HEK293 (cell line): ENCODE measurements at regions not wholly inside any gene's neighbourhood (a gene's known extent, or its start where the extent isn't known, plus 50 kb on each side); places are given as distances from the start of the nearest gene placed in this dataset.

Experiments
- CTCF ChIA-PET: fragments of 350-600 bp; formaldehyde crosslinking; extraction: SDS; loops from one replicate; lab custom pipeline; 2021; ENCODE audit warnings: antibody characterized with exemption; lab: Yijun Ruan, JAX
- POLR2A ChIA-PET: fragments of 300-600 bp; formaldehyde crosslinking; extraction: SDS; loops from one replicate; lab custom pipeline; 2020; ENCODE audit warnings: antibody characterized with exemption, inconsistent platforms; lab: Yijun Ruan, JAX
- H3K27ac ChIP-seq: fragments of 200-500 bp; sonication (Bioruptor generic); 2 replicates; pipeline ENCODE4 v1.5.1; 2014; ENCODE audit warnings: low read depth, low read length, control low read depth, inconsistent platforms; ENCODE audit errors: extremely low read depth
- H3K36me3 ChIP-seq, 2 experiments: fragments of 200-500 bp in 1 of 2; sonication (Bioruptor generic) in 1 of 2; 1 replicate in 1 of 2; 2 replicates in 1 of 2; pipeline ENCODE4 v1.5.1; 2014 to 2017; ENCODE audit warnings: inconsistent platforms in 2 of 2, low read length in 2 of 2; ENCODE audit not compliant: control insufficient read depth in 2 of 2, insufficient read depth in 1 of 2
- H3K4me1 ChIP-seq: fragments of 200-500 bp; sonication (Bioruptor generic); 2 replicates; pipeline ENCODE4 v1.5.1; 2014; ENCODE audit warnings: mild to moderate bottlenecking, low read length, inconsistent platforms; ENCODE audit not compliant: control insufficient read depth, insufficient read depth
- H3K4me3 ChIP-seq: 2 replicates; pipeline ENCODE4 v1.5.1; 2011; ENCODE audit warnings: low read depth, mild to moderate bottlenecking, control low read depth, low read length, moderate library complexity
- H3K9me3 ChIP-seq: fragments of 200-500 bp; sonication (Bioruptor generic); 2 replicates; pipeline ENCODE4 v1.5.1; 2014; ENCODE audit warnings: low read depth, low read length, inconsistent platforms; ENCODE audit not compliant: control insufficient read depth, insufficient read depth
- ATF2 ChIP-seq: fragments of 450-650 bp; formaldehyde crosslinking; IDR thresholded peaks from 2 replicates; pipeline ENCODE4 v1.5.1; 2016; ENCODE audit warnings: missing biosample characterization, missing genetic modification characterization, low read depth
- GFI1B ChIP-seq: fragments of 450-650 bp; formaldehyde crosslinking; IDR thresholded peaks from 2 replicates; pipeline ENCODE4 v1.5.1; 2016; ENCODE audit warnings: missing biosample characterization, missing genetic modification characterization
- GLIS1 ChIP-seq: fragments of 450-650 bp; formaldehyde crosslinking; IDR thresholded peaks from 2 replicates; pipeline ENCODE4 v1.5.1; 2016; ENCODE audit warnings: missing biosample characterization, missing genetic modification characterization
- HOXD13 ChIP-seq: sonication (generic); formaldehyde crosslinking; IDR thresholded peaks from 2 replicates; pipeline ENCODE4 v1.8.0; 2022; ENCODE audit warnings: missing genetic modification reagents, borderline replicate concordance
- KLF1 ChIP-seq: fragments of 450-650 bp; formaldehyde crosslinking; IDR thresholded peaks from 2 replicates; pipeline ENCODE4 v1.5.1; 2016; ENCODE audit warnings: missing biosample characterization, missing genetic modification characterization
- OSR2 ChIP-seq: fragments of 450-650 bp; formaldehyde crosslinking; IDR thresholded peaks from 2 replicates; pipeline ENCODE4 v1.5.1; 2016; ENCODE audit warnings: missing biosample characterization, missing genetic modification characterization
- PRDM10 ChIP-seq: fragments of 450-650 bp; formaldehyde crosslinking; IDR thresholded peaks from 2 replicates; pipeline ENCODE4 v1.5.1; 2016; ENCODE audit warnings: missing biosample characterization, missing genetic modification characterization
- PRDM4 ChIP-seq: fragments of 450-650 bp; formaldehyde crosslinking; IDR thresholded peaks from 2 replicates; pipeline ENCODE4 v1.5.1; 2017; ENCODE audit warnings: missing biosample characterization, missing genetic modification characterization
- SETDB1 ChIP-seq: IDR thresholded peaks from one replicate; pipeline ENCODE4 v1.6.1; 2017; ENCODE audit warnings: mild to moderate bottlenecking, low read length, moderate library complexity, mixed read lengths; ENCODE audit not compliant: insufficient read length
- SP2 ChIP-seq: fragments of 450-650 bp; formaldehyde crosslinking; IDR thresholded peaks from 2 replicates; pipeline ENCODE4 v1.5.1; 2016; ENCODE audit warnings: missing biosample characterization, missing genetic modification characterization
- SP3 ChIP-seq: fragments of 450-650 bp; formaldehyde crosslinking; IDR thresholded peaks from 2 replicates; pipeline ENCODE4 v1.5.1; 2016; ENCODE audit warnings: missing biosample characterization, missing genetic modification characterization
- WT1 ChIP-seq: fragments of 450-650 bp; formaldehyde crosslinking; IDR thresholded peaks from 2 replicates; pipeline ENCODE4 v1.5.1; 2016; ENCODE audit warnings: missing biosample characterization, missing genetic modification characterization
- ZNF184 ChIP-seq: fragments of 450-650 bp; IDR thresholded peaks from 2 replicates; pipeline ENCODE4 v1.5.1; 2018; ENCODE audit warnings: missing biosample characterization, mild to moderate bottlenecking, missing genetic modification characterization
- ZNF214 ChIP-seq: fragments of 450-650 bp; formaldehyde crosslinking; IDR thresholded peaks from 2 replicates; pipeline ENCODE4 v1.5.1; 2017; ENCODE audit warnings: missing biosample characterization, mild to moderate bottlenecking, missing genetic modification characterization, borderline replicate concordance
- ZNF239 ChIP-seq: fragments of 450-650 bp; formaldehyde crosslinking; IDR thresholded peaks from 2 replicates; pipeline ENCODE4 v1.5.1; 2016; ENCODE audit warnings: missing biosample characterization, missing genetic modification characterization
- ZNF341 ChIP-seq: fragments of 450-650 bp; formaldehyde crosslinking; IDR thresholded peaks from 2 replicates; pipeline ENCODE4; 2016; ENCODE audit warnings: low read depth, missing biosample characterization, missing genetic modification characterization
- ZNF560 ChIP-seq: fragments of 450-650 bp; formaldehyde crosslinking; IDR thresholded peaks from 2 replicates; pipeline ENCODE4 v1.5.1; 2017; ENCODE audit warnings: missing biosample characterization, missing genetic modification characterization, borderline replicate concordance
- ZNF600 ChIP-seq: fragments of 450-650 bp; formaldehyde crosslinking; IDR thresholded peaks from 2 replicates; pipeline ENCODE4 v1.5.1; 2016; ENCODE audit warnings: missing biosample characterization, missing genetic modification characterization
- ZNF701 ChIP-seq: fragments of 450-650 bp; formaldehyde crosslinking; IDR thresholded peaks from 2 replicates; pipeline ENCODE4 v1.5.1; 2016; ENCODE audit warnings: missing biosample characterization, missing genetic modification characterization
- ZSCAN5A ChIP-seq: fragments of 450-650 bp; formaldehyde crosslinking; IDR thresholded peaks from 2 replicates; pipeline ENCODE4 v1.5.1; 2016; ENCODE audit warnings: missing biosample characterization, missing genetic modification characterization
- TF ChIP-seq, protein P1 (sequence below): fragments of 450-650 bp; formaldehyde crosslinking; conservative IDR thresholded peaks from 2 replicates; pipeline ENCODE4 v1.5.1; 2016; ENCODE audit warnings: low read depth, missing biosample characterization, missing genetic modification characterization

DNA sequence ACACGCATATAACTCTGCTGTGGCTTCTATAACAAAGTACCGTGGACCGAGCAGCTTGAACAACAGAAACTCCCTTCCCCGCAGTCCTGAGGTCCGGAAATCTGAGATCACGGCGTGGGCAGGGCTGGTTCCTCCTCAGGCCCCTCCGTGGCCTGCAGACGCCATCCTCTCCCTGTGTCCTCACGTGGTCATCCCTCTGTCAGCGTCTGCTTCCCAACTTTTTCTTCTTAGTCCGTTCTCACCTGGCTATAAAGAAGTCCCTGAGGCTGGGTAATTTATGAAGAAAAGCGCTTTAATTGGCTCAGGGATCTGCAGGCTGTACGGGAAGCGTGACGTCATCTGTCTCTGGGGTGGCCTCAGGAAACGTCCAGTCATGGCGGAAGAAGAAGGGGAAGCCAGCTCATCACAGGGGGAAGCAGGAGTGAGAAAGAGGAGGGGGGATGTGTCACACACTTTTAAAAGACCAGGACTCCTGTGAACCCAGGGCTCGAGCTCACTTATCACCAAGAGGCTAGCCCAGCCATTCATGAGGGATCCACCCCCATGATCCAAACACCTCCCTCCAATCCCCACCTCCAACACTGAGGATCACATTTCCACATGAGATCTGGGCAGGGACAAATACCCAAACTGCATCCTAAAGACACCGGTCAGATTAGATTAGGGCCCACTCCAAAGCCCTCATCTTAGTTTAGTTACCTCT lies 91.2 kb upstream of the INSIG1 start (continued):
- peak; percentile 88 for TF ChIP-seq PRDM10 (tag by site-specific recombination)
- peak; percentile 36; the same call in 1 of the 2 replicates for TF ChIP-seq OSR2 (tag by site-specific recombination)
- TF ChIP-seq ZNF701 (tag by site-specific recombination) = no peak
- TF ChIP-seq ZNF341 = 0 out of 2 replicates have a peak, but pooled peaks have one; percentile 25
- 0 out of 2 replicates have a peak, but pooled peaks have one; percentile 27 for TF ChIP-seq ZNF600
- peak; percentile 48 for TF ChIP-seq SP2 (tag by site-specific recombination)
- peak; percentile 98 for TF ChIP-seq ATF2
- no peak for TF ChIP-seq SETDB1
- peak; percentile 41; the same call in 1 of the 2 replicates for TF ChIP-seq KLF1 (tag by site-specific recombination)
- TF ChIP-seq GLIS1 (tag by site-specific recombination) = peak; percentile 60
- peak; percentile 47; the same call in 1 of the 2 replicates for TF ChIP-seq WT1 (tag by site-specific recombination)
- TF ChIP-seq SP3 = peak; percentile 56; the same call in 1 of the 2 replicates
- 0 out of 2 replicates have a peak, but pooled peaks have one; percentile 4 for TF ChIP-seq PRDM4

DNA sequence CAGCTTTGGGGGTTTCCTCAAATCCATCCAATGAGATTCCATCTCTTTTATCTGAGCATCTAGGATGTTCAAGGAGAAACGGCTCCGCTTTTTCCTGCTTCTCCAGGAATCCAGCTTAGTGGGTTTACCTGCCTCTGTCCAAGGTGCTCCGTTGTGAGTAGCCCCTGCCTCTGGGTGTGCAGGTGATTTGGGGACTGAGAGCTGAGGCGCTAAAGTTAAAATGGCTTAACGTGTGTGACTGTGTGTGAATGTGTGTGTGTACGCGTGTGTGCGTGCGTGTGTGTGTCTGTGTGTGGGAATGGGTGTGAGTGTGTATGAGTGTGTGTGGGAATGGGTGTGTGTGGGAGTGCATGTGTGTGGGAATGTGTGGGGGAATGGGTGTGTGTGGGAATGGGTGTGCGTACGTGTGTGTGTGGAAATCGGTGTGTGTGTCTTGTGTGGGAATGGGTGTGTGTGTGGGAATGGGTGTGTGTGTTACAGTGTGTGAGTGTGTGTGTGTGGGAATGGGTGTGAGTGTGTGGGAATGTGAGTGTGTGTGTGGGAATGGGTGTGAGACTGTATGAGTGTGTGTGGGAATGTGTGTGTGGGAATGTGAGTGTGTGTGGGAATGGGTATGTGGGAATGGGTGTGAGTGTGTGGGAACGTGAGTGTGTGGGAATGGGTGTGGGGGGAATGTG lies 90.2 kb upstream of the INSIG1 start:
- Histone ChIP-seq H3K9me3 (no peaks in the 10 kb centered on the region), H3K27ac (no peak overlapping the region), H3K4me3 (no peak overlapping the region), H3K4me1 (no peaks in the 10 kb centered on the region), H3K36me3 (no peaks in the 10 kb centered on the region)
- ChIA-PET POLR2A (no interaction called here), CTCF (no interaction called here)
- TF ChIP-seq, protein P1, sequence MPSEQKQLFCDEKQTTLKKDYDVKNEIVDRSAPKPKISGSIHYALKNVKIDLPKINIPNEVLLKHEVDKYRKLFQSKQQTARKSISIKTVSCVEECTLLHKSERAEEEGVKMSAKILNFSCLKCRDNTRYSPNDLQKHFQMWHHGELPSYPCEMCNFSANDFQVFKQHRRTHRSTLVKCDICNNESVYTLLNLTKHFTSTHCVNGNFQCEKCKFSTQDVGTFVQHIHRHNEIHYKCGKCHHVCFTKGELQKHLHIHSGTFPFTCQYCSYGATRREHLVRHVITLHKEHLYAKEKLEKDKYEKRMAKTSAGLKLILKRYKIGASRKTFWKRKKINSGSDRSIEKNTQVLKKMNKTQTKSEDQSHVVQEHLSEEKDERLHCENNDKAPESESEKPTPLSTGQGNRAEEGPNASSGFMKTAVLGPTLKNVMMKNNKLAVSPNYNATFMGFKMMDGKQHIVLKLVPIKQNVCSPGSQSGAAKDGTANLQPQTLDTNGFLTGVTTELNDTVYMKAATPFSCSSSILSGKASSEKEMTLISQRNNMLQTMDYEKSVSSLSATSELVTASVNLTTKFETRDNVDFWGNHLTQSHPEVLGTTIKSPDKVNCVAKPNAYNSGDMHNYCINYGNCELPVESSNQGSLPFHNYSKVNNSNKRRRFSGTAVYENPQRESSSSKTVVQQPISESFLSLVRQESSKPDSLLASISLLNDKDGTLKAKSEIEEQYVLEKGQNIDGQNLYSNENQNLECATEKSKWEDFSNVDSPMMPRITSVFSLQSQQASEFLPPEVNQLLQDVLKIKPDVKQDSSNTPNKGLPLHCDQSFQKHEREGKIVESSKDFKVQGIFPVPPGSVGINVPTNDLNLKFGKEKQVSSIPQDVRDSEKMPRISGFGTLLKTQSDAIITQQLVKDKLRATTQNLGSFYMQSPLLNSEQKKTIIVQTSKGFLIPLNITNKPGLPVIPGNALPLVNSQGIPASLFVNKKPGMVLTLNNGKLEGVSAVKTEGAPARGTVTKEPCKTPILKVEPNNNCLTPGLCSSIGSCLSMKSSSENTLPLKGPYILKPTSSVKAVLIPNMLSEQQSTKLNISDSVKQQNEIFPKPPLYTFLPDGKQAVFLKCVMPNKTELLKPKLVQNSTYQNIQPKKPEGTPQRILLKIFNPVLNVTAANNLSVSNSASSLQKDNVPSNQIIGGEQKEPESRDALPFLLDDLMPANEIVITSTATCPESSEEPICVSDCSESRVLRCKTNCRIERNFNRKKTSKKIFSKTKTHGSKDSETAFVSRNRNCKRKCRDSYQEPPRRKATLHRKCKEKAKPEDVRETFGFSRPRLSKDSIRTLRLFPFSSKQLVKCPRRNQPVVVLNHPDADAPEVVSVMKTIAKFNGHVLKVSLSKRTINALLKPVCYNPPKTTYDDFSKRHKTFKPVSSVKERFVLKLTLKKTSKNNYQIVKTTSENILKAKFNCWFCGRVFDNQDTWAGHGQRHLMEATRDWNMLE = no peak
- TF ChIP-seq ZNF214 (tag by site-specific recombination) = no peak
- TF ChIP-seq ZNF600 = peak; percentile 94
- no peak for TF ChIP-seq ZSCAN5A (tag by site-specific recombination)
- no peak for TF ChIP-seq ZNF560 (tag by site-specific recombination)
- no peak for TF ChIP-seq ZNF184 (tag by site-specific recombination)
- TF ChIP-seq SETDB1 = no peak
- no peak for TF ChIP-seq GFI1B
- TF ChIP-seq ZNF341 = no peak
- TF ChIP-seq HOXD13 = no peak
- TF ChIP-seq ZNF239 (tag by site-specific recombination) = no peak
